NB4 (cell line): ENCODE measurements at regions not wholly inside any gene's neighbourhood (a gene's known extent, or its start where the extent isn't known, plus 50 kb on each side); places are given as distances from the start of the nearest gene placed in this dataset.

ENCODE experiments used
- DNase-seq: peaks from one replicate; pipeline ENCODE4 v3.0.0; 2010; ENCODE audit warnings: low read depth
- H3K4me3 ChIP-seq: one replicate; pipeline ENCODE4 v1.5.1; 2011; ENCODE audit warnings: mild to moderate bottlenecking, low read depth, low read length, moderate library complexity
- MYC ChIP-seq: IDR thresholded peaks from 2 replicates; pipeline ENCODE4 v1.6.1; 2011; ENCODE audit warnings: low read depth, low read length
- POLR2A ChIP-seq: IDR thresholded peaks from 2 replicates; pipeline ENCODE4 v1.6.1; 2011; ENCODE audit warnings: mild to moderate bottlenecking; ENCODE audit not compliant: insufficient read length; ENCODE audit errors: extremely low read depth
- TF ChIP-seq, protein P1 (sequence below): IDR thresholded peaks from one replicate; pipeline ENCODE4 v1.5.1; 2012; ENCODE audit warnings: low read depth, low read length
- TF ChIP-seq, protein P2 (sequence below): IDR thresholded peaks from 2 replicates; pipeline ENCODE4 v1.6.1; 2011; ENCODE audit warnings: low read depth, low read length

DNA sequence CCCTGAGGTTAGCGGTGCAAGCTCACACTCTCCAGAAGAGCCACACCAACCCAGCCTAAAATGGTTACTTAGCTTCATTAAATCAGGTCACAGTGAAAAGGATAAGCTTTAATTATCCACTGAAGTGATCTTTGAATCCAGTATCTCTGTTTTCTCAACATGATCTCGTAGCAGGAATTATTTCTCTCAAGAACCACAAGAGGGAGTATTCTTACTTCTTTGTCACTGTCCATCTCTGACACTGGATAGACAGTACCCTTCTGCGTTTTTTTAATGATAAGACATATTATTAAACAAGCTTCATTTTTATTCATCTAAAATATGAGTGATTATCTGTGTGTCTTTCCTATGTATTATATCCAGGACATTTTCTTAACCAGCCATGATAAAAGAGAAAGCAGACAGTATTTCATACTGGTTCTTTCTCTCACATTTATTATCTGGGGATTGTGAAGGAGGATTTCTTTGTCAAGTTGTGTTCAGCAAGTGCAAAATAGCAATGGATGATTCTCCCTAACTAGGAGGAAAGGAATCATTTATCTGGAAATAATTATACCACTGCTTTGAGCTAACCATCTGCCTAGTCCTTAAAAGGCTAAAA, 105.4 kb upstream of the CCDC54 start:
- TF ChIP-seq, protein P1, sequence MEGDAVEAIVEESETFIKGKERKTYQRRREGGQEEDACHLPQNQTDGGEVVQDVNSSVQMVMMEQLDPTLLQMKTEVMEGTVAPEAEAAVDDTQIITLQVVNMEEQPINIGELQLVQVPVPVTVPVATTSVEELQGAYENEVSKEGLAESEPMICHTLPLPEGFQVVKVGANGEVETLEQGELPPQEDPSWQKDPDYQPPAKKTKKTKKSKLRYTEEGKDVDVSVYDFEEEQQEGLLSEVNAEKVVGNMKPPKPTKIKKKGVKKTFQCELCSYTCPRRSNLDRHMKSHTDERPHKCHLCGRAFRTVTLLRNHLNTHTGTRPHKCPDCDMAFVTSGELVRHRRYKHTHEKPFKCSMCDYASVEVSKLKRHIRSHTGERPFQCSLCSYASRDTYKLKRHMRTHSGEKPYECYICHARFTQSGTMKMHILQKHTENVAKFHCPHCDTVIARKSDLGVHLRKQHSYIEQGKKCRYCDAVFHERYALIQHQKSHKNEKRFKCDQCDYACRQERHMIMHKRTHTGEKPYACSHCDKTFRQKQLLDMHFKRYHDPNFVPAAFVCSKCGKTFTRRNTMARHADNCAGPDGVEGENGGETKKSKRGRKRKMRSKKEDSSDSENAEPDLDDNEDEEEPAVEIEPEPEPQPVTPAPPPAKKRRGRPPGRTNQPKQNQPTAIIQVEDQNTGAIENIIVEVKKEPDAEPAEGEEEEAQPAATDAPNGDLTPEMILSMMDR, result peak; percentile 22
- TF ChIP-seq POLR2A, result no peak
- no peak for TF ChIP-seq MYC
- TF ChIP-seq, protein P2, sequence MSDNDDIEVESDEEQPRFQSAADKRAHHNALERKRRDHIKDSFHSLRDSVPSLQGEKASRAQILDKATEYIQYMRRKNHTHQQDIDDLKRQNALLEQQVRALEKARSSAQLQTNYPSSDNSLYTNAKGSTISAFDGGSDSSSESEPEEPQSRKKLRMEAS, result no peak
- DNase-seq, result peak; percentile 32
- no peak overlapping the region for H3K4me3 ChIP-seq

DNA sequence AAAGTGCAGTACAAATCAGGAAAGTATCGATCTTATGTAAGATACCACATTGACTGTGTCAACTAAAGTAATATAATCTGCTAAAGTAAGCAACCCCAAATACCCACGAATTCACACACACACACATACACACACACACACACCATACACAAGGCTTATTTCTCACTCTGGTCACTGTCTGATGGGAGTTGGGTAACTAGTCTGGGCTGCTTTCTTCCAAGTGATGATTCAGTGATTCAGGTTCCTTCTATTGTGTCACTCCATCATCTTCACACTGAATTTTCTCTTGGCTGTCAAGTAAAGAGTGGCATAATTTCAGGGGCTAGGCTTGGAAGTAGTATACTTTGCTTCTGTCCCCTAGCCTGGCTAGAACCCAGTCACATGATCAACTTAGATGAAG, 104.8 kb upstream of the CCDC54 start:
- no peak for DNase-seq
- H3K4me3 ChIP-seq, result no peak overlapping the region
- TF ChIP-seq MYC (no peak), POLR2A (no peak)
- TF ChIP-seq, protein P2, result no peak
- TF ChIP-seq, protein P1, result no peak

DNA sequence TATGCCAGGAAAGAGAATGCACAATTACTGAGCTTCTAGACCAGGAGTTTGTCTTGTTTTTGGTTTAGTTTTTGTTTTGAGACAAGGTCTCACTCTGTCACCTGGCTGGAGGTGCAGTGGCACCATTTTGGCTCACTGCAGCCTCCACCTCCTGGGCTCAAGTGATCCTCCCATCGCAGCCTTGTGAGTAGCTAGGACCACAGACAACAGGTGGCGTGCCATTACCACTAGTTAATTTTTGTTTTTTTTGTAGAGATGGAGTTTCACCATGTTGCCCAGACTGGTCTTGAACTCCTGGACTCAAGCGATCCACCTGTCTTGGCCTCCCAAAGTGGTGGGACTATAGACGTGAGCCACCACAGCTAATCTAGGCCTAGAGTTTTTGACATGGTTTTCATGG, 104.4 kb upstream of the CCDC54 start:
- TF ChIP-seq MYC, result no peak
- TF ChIP-seq POLR2A, result no peak
- TF ChIP-seq, protein P1, result no peak
- TF ChIP-seq, protein P2, result no peak
- no peak for DNase-seq
- no peak overlapping the region for H3K4me3 ChIP-seq

DNA sequence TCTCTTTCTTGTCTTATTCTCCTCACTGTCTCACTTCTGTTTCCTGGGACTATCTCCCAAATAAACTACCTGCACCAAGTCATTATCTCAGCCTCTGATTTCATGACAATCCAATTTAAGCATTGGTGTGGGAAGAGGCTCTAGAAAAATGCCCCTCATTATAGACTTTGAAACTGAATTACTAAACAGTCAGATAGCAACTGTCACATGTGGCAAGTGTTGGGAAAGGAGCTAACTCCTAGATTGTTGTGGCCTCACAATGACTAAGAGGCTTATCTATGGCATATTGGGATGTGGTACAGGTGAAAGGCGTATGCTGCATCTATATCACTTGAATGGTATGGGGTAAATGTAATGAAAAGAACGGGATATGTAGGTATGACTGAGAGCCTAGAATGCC, 103.5 kb upstream of the CCDC54 start:
- TF ChIP-seq POLR2A (no peak), MYC (no peak)
- TF ChIP-seq, protein P1, result no peak
- TF ChIP-seq, protein P2, result no peak
- H3K4me3 ChIP-seq, result no peak overlapping the region
- no peak for DNase-seq

DNA sequence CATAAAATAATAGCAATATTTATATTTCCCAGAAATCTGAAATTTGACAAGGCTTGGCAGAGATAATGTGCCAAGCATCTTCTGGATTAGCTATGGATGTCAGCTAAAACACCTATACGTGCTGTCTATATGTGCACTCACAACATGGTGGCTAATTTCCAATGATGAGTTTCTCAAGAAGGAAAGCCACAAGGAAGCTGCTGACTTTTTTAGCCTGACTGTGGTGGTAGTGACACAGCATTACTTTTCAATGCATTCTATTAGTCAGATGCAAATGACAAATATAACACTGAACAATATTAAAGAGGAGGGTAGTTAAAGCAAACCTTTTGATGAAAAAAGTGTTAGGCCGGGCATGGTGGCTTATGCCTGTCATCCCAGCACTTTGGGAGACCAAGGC, 101.7 kb upstream of the CCDC54 start:
- no peak for DNase-seq
- TF ChIP-seq MYC, result no peak
- H3K4me3 ChIP-seq, result no peak overlapping the region

DNA sequence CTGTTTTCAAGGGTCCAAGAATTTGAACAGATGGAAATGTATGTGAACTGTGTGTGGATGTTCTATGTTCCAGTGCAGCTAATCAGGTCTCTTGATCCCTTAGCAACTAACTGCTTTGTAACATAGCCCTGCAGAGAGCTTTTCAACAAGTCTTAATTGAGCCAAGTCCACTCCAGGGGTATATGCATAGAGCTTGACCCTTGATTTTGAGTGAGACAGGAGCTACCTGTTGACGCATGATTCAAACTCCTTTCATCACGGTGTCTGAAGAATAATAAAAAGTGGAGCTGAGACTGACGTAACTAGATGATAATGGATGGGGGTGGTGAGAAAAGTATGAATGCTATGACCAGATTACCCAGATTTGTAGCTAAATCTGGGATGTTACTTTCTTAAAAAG, 93.3 kb upstream of the CCDC54 start:
- no peak for DNase-seq
- H3K4me3 ChIP-seq, result no peak overlapping the region
- TF ChIP-seq, protein P2, result no peak
- TF ChIP-seq MYC (no peak), POLR2A (no peak)
- TF ChIP-seq, protein P1, result no peak
